HG03378 (cell line): ENCODE measurements at regions not wholly inside any gene's neighbourhood (a gene's known extent, or its start where the extent isn't known, plus 50 kb on each side); places are given as distances from the start of the nearest gene placed in this dataset.

Experiments
- ATAC-seq: cut with Tn5 transposase; IDR thresholded peaks from one replicate; pipeline ENCODE4 v1.9.1; 2021; ENCODE audit warnings: mild to moderate bottlenecking, moderate library complexity; ENCODE audit not compliant: unreplicated experiment

DNA sequence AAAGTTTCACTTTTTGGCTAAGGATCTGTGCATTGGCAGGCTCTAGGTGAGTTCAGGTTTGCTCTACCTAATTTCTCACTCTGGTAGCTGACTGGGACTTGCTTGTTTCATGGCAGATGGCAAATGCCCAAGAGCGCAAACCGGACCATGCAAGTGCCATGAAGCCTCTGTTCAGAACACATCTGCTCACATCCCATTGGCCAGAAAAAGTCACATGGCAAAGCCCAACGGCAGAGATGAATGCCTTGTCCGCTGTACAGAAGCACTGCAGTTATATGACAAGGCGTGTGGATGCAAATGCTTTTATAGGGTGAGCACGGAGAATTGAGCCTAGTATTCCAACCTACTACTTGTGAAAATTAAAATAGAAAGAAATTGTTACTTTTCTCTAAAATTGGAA, 202.2 kb upstream of the HMGA2 start:
- no peak for ATAC-seq

DNA sequence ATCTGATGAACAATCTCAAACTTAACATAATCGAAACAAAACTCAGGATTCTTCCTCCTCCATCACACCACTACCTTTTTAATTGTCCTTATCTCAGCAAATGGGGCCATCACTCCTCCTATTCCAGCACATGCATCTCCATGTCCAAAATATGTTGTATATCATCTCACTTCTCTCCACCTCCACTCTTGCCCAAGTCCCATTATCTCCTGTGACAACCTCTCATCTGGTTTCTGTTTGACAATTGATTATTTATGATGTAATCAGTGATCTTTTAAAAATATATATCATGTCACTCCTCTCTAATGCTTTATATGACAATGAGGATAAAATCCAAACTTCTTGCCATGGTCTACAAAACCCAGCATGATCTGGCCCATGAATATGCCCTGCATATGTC, 200.8 kb upstream of the HMGA2 start:
- no peak for ATAC-seq

DNA sequence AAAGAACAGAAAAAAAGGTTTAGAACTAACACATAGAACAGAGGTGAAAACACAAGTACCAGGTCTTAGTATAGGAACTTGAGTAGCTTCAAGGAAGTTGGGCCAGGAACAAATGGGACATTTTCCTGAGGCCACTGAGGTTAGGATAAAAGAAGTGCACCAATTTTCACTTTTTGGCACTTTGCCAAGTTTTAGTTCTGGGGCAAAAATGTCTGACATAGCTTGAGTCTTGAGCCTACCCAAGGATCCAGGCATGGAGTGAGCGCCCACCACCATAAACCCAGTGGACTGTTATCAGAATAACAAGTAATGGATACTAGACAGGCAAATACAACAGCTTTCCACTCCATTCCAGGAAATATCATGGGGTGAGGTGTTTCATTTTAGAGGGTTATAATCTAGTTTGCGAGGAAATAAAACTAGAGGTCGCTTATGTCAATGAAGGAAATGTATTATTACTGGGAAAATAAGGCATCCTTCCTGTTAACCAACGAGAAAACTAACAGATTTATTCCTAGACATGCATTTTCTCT, 199.7 kb upstream of the HMGA2 start:
- ATAC-seq: no peak

DNA sequence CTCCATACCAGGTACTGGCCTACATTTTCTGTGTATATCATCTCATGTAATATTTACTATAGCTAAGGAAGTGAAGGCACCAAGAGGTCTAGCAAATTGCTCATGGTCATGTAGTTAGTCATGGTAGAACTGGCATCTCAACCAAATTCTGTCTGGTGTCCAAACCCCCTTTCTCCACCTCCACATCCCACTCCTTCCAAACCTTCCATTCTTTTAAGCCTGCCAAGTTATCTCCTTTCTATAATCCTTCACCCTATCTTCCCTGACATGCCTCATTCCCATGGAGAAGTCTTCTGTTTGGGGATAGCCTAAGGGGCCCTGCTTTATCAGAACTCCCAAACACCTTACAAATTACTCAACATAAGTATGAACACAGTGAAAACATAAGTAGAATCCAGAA, 196.2 kb upstream of the HMGA2 start:
- ATAC-seq: no peak

DNA sequence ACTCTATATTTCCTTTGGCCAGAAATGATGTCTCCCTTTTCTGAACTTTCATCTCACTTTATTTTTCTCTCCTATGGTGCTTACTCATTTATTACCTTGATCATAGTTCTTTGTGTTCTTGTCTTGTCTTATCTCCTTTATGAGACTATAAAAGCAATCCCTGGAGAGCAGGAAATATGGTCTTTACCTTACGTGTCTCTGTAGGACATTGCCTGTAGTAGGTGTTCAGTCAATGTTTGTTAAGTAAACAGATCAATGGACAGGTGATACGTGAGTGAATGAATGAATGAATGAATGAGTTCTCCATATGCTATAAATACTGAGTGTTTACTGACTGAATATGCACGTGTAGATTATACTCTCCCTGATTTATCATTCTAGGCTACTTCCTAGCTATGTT, 193.7 kb upstream of the HMGA2 start:
- ATAC-seq: no peak

DNA sequence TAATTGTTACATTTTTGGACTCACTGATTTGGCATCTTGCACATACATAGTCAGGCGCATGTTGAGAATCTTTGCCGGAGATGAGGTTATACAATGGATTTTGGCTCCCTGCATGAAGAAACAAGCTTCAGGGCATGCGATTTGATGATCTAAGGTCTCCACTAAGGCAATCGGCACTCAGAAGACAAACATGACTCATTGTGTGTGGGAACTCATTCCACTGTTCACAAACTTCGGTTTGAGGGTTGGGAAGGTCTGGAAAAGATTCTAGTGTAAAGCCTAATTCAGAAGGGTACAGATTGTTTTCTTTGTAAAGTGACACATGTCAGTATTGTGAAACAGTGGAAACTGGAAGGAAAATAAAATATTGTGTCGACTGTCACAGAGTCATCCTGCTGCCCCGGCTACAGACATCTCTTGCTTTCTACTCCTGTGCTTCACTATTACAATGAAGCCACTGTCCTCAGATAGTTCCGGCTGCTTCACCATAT, 192.6 kb upstream of the HMGA2 start:
- ATAC-seq: no peak

DNA sequence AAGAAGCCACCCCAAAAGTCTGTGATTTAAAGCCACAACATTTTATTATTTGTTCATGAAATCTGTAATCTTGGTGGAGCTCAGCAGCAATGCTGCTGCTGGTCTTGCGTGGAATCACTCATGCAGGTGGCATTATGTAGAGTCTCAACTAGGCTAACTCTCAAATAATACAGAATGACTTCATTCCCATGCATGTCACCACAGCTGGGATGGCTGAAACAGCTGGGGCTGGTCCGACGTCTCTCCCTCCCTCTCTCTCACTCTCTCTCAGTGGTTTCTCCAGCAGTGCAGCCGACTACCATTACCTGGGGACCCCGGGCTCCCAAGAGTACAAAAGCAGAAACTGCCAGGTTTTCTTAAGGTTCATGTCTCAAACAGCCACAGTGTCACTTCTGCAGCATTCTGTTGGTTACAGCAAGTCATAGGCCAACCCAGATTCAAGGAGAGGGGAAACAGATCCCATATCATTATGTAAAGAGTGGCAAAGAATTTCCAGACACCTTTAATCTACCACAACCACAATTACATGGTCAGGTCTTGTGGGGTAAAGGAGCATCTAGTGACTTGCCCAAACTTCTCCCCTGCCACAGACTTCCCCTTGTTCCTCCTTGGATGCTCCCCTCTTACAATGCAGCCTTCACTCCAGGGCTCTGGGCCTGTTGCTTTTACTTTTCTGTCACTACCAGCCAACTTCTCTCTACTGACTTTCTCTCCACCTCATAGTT, 192.0 kb upstream of the HMGA2 start:
- ATAC-seq: no peak

DNA sequence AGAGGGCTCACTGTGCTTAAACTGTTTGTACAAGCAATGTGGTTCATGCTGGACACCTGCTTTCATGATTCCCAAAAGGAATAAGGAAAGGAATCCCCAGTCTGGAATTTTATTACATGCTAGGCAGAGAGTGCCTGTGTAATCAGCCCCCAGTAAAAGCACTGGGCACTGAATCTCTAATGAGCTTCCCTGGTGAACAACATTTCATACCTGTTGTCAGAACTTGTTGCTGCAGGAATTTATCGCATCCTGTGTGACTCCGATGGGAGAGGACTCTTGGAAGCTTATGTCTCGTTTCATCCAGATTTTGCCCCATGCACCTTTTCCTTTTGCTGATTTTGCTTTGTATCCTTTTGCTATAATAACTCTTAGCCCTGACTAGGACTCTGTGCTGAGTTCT, 190.2 kb upstream of the HMGA2 start:
- ATAC-seq: no peak

DNA sequence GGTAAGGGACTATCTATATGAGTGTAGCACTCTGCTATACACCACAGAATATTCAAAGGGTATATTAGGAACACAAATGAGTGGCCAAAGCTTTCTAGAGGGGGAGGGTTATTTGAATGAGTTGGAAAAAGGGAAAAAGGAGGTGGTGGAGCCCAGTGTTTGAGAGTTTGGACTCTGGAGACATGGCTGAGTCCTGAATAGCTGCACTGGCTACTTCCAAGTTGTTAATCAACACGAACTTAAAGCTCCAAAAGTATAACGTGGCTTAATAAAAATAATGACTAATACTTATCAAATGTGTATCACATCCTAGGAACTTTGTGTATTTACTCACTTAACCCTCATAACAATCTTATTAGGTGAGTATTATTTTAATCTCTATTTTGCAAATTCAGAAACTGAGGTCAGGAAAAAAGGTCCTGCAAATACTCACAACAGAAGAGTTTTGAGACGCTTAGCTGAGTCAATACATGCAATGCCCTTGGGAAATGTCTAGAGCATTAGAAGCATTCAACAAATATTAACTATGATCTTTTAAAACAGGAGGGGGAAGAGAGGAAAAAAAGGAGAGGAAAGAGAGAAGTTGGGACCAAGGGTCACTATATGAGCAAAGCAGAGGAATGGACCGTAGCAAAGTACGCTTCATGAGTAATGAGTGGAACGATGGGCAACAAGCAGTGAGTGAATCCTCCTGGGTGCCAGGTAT, 189.5 kb upstream of the HMGA2 start:
- ATAC-seq: no peak

DNA sequence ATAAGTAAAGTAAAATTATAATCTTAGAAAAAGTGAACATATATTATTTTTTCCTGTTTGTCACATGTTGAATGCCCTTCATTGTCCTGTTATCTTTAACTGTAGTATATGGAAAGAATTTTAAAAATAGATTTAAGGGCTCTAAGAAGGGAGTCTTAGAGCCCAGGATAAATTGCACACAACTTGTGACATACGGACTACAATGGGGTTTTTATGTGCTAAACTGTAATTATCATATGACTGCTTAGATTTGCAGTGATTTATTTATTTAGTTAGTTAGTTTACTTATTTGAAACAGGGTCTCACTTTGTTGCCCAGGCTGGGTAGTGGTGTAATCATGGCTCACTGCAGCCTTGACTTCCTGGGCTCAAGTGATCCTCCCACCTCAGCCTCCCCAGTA, 187.8 kb upstream of the HMGA2 start:
- ATAC-seq: no peak

DNA sequence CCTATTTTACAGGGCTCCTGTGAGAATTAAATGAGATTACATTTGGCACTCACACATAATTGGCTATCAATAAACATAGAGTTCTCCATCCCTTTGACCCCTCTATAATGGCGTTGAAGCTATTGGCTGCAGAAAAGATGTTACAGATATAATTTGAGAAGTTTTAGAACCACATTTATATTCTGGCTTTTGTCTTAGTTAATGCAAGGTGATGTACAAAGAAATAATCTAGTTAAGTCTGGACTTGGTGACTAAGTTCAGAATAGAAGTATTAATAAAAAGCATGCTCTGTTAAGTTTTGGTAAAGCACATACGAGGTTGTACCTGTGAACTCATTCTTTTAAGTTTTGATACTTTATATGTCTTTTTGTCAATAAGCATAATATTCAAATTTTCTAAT, 187.1 kb upstream of the HMGA2 start:
- no peak for ATAC-seq

DNA sequence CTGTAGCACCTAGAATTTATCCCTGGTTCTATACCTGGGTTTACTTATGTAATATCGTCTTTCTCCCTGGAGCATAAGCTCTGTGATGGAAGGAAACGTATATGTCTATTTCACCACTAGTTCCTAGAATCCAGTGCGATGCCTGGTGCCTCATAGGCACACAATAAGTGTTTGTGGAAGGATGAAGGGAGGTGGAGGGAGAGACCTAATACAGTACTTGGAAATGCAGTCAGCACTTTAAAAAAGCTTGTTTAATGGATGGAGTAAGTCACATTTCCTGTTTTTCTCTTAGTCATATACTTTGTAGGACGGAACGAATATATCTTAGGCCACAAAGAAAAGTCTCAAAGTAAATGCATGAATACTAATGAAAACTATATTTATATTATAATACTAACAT, 186.5 kb upstream of the HMGA2 start:
- ATAC-seq: no peak

DNA sequence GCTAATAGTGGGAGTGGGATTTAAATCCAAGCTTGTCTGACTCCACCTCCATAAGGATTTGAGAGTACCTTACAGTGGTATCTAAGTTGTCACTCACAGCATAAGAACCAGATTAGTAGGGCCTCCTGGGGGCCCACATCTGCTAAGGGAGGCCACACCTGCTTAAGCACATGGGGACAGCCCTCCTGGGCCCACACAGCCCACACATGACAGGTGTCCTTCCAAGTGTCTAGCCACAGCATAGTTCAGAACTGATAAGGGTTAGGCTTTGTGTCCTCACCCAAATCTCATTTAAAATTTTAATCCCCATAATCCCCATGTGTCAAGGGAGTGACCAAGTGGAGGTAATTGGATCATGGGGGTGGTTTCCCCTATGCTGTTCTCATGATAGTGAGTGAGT, 186.0 kb upstream of the HMGA2 start:
- ATAC-seq: no peak

DNA sequence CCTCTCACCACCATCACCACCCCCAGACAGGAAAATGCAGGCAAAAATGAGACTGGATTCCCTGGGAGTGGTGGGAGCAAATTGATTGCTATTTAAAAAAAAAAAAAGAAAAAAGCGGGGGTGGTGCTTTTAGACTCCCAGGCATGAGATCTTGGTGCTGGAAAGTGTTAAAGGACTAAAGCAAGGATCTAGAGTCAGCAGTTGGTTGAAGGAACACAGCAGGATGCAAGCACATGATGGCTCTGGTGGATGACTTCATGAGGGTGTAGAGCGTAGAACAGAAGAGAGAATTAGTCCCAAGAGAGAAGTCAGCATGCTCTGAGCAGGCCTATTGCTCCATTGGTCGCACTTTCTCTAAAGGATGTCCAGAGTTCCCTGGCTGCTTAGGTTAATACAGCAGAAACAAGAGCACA, 183.8 kb upstream of the HMGA2 start:
- ATAC-seq: no peak

DNA sequence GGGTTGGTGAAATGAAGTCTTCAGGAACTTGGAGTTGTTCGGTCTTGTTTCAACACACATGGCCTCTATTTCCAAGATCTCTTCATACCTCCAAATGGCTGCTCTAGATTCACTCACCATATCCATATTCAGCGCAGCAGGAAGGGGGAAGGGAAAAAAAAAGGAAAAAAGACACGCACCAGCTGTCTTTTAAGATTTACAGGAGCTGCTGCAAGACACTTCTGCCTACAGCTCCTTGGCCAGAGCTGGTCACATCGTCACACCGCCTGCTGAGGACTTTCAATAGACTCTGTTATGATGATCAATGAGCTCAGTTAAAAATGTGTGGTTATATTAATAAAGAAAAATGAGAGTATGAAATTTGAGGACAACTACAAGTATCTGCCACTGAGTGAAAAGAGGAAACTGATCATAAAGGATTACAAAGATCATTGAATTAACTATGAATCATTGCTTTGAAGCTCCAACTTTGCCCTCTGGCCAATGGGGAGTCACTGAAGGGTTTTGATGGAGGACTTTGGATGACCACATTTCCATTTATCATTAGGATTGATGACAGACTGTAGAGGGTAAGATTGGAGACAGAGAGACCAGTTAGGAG, 182.1 kb upstream of the HMGA2 start:
- ATAC-seq: no peak

DNA sequence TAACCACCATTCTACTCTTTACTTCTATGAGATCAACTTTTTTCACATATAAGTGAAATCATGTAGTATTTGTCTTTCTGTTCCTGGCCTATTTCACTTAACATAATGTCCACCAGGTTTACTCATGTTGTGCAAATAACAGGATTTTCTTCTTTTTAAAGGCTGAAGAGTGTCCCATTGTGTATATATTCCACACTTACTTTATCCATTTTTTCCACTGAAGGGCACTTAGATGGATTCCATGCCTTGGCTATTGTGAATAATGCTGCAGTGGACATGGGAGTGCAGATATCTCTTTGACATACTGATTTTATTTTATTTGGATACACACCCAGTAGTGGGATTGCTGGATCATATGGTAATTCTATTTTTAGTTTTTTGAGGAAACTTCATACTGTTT, 181.1 kb upstream of the HMGA2 start:
- ATAC-seq: no peak

DNA sequence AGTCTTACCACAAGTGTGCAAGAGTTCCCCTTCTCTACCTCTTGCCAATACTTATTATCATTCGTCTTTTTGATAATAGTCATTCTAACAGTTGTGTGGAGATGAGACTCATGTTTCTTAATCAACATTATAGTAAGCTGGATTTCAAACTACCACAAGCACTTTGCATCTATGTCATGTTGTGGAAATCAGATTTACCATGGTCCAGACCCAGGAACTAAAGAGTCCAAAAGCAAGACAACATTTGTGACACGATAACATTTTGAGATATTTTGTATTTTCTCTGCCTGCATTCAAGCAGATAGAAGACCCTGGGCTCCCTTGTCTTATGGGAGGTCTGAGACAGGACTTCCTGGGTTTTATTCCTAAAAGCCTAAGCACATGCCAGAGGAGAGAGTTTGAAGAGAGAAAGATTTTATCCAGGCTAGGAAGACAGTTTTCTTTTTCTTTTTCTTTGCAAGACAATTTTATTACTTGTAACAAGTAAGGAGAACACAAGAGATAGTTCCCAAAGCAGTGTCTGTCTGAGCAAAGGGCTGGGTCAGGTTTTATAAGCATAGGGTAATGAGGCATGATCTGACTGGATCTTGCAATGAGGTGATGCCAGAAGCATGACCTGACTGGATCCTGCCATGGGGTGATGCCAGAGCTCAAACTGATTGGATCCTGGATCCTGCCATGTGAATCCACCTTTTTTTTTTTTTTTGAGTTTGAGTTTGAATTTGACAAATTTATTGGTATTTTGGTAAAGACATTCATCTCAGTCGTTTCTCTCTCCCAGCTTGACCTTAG, 180.5 kb upstream of the HMGA2 start:
- no peak for ATAC-seq

DNA sequence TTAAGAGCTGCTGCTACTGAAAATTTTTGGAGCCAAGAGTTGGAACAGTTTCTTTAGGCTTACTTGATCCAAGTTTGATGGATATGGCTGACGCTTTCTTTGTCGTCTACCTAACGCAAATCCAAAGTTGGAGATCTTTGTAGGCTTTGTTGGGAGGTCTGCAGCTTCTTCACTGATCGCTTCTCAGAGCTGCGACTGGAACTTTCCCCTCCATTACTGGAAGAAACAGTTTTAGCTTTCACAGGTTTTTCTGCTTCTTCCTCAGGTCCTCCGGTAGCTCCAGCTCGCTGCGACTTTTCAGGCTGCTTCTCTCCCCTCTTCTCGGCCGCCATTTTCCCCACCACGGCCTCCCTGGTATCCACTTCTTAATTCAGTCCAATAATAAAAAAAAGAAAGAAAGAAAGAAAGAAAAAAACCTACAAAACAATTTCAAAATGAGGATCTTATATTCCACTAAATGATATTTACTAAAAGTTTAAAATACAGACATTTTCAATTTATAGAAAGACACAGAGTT, 178.1 kb upstream of the HMGA2 start:
- no peak for ATAC-seq

DNA sequence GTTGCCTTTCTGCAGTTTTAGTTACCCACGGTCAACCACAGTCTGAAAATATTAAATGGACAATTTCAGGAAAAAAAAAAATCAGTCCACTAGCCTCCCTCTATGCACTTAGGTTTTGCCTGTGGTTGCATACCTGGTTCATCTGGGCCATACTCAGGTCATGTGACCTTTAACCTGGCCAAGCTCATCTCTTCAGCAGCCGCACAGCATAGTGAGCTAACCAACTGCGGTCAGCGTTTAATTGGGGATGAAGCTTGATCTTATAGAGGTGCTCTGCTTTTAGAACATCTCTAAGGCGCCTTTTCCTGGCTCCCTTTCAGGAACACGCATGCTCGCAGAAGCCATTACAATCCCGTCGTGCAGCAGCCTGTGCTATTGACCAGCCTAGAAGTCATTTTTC, 177.2 kb upstream of the HMGA2 start:
- no peak for ATAC-seq

DNA sequence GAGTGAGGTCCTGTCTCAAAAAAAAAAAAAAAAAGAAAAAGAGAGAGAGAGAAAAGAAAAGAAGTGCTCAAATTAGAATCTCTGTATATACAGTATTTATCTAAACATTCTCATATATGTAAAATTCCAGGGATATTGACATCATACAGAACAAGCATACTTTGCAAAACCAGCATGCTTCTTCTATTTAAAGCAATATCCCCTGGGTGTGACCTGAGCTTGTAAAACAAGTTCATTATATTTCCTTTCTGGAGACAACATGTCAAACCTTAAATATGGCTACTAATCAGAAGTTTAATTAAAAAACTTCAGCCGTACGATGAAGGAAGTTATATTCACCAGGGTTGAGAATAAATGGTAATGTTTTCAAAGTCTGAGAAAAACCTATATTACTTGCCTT, 175.8 kb upstream of the HMGA2 start:
- ATAC-seq: no peak

DNA sequence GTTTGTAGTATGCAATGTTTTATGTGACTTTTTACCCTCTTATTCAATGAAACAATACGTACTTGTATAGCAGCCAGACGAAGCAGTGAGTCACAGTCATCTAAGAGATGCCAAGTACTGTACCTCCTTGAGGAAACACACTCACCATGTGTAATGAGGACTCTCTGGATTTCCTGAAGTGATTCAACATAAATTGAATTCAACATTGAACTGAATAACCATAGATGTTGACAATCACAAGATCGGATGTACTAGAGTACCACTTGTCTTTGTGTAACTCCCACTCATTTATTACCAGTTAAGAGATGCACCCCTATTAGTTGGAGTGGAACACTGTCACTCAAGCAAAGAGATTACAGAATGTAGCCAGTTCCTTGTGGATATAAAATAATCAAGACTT, 175.2 kb upstream of the HMGA2 start:
- ATAC-seq: no peak
